ENCODE measurements at regions not wholly inside any gene's neighbourhood (a gene's known extent, or its start where the extent isn't known, plus 50 kb on each side); places are given as distances from the start of the nearest gene placed in this dataset.

- no peak for DNase-seq
Observed at GRCh38 chr1:30191154-30191702, 532.2 kb downstream of the MATN1 start.

- DNase-seq: no peak
Observed at GRCh38 chr1:30190511-30191153, 532.8 kb downstream of the MATN1 start.

GRCh38 chr1:30189818-30190500 lies 533.4 kb downstream of the MATN1 start:
- no peak for DNase-seq

GRCh38 chr1:30188999-30189398 lies 534.4 kb downstream of the MATN1 start:
- DNase-seq: no peak

GRCh38 chr1:30188329-30188728 lies 535.1 kb downstream of the MATN1 start:
- no peak for DNase-seq

GRCh38 chr1:30187413-30188023 lies 535.9 kb downstream of the MATN1 start:
- no peak for DNase-seq

- no peak for DNase-seq
Observed at GRCh38 chr1:30186586-30186985, 536.8 kb downstream of the MATN1 start.

- DNase-seq: no peak
Observed at GRCh38 chr1:30185809-30186208, 537.6 kb downstream of the MATN1 start.

GRCh38 chr1:30185313-30185712 lies 538.1 kb downstream of the MATN1 start:
- no peak for DNase-seq

- DNase-seq: no peak
Observed at GRCh38 chr1:30184393-30185141, 538.8 kb downstream of the MATN1 start.

- DNase-seq: no peak
Observed at GRCh38 chr1:30183895-30184294, 539.5 kb downstream of the MATN1 start.

GRCh38 chr1:30183006-30183405 lies 540.4 kb downstream of the MATN1 start:
- DNase-seq: no peak

- DNase-seq: no peak
Observed at GRCh38 chr1:30179942-30180543, 543.3 kb downstream of the MATN1 start.

GRCh38 chr1:30176477-30176876 lies 546.9 kb downstream of the MATN1 start:
- no peak for DNase-seq

- no peak for DNase-seq
Observed at GRCh38 chr1:30174499-30174898, 548.9 kb downstream of the MATN1 start.

- no peak for DNase-seq
Observed at GRCh38 chr1:30173560-30173959, 549.8 kb downstream of the MATN1 start.

GRCh38 chr1:30172757-30173156 lies 550.6 kb downstream of the MATN1 start:
- no peak for DNase-seq

GRCh38 chr1:30172299-30172694 lies 551.1 kb downstream of the MATN1 start:
- DNase-seq: no peak

GRCh38 chr1:30171537-30172298 lies 551.7 kb downstream of the MATN1 start:
- DNase-seq: no peak

GRCh38 chr1:30169269-30169668 lies 554.1 kb downstream of the MATN1 start:
- no peak for DNase-seq

GRCh38 chr1:30166174-30166573 lies 557.2 kb downstream of the MATN1 start:
- DNase-seq: no peak

GRCh38 chr1:30165116-30165515 lies 558.3 kb downstream of the MATN1 start:
- no peak for DNase-seq
